T-helper 17 cell (primary cell): ENCODE measurements at regions not wholly inside any gene's neighbourhood (a gene's known extent, or its start where the extent isn't known, plus 50 kb on each side); places are given as distances from the start of the nearest gene placed in this dataset.
"Not testable (repeated sequence)": the region's sequence is repeated elsewhere in the genome, so short reads cannot be mapped to it uniquely, and the experiment has no call there.

Experiments
- ATAC-seq: fragments of 150-1000 bp; cut with Tn5 transposase; 2 replicates; pipeline ENCODE4 v1.10.0; 2021; ENCODE audit warnings: mild to moderate bottlenecking, moderate library complexity
- DNase-seq, 3 donors: peaks; one replicate each; pipeline versions ENCODE4 v3.0.0 to v3.0.0-alpha.2; 2020 to 2021
- H3K9me3 ChIP-seq: one replicate; pipeline ENCODE4 v1.7.0; 2013; ENCODE audit warnings: low read length, mild to moderate bottlenecking; ENCODE audit not compliant: control insufficient read depth, poor library complexity, severe bottlenecking
- H3K27ac Mint-ChIP-seq: one replicate; pipeline ENCODE4 v1.8.0; 2022; ENCODE audit warnings: mild to moderate bottlenecking, moderate library complexity, mixed read lengths
- H3K27me3 Mint-ChIP-seq: one replicate; pipeline ENCODE4 v1.8.0; 2022; ENCODE audit warnings: mixed read lengths
- H3K36me3 Mint-ChIP-seq: one replicate; pipeline ENCODE4 v1.8.0; 2022; ENCODE audit warnings: low read depth, mixed read lengths
- H3K4me1 Mint-ChIP-seq: one replicate; pipeline ENCODE4 v1.8.0; 2022; ENCODE audit warnings: mild to moderate bottlenecking, mixed read lengths
- H3K4me3 Mint-ChIP-seq: one replicate; pipeline ENCODE4 v1.8.0; 2022; ENCODE audit warnings: mild to moderate bottlenecking, moderate library complexity, mixed read lengths

DNA sequence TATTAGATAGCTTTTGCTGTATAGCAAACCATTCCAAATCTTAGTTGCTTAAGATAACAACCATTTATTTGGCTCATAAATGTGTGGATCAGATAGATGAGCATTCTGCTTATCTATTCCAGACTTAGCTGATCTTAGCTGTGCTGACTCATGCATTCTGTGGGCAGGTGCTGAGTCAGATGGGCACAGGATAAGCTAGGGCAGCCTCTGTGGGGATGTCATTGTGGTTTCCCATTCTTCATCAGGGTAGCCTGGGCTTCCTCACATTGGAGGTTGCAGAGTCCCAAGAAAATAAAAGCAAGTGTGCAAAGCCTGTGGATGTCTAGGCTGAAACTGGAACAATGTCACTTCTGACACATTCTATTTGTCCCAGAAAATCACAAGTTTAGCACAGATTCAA lies 917.0 kb downstream of the TYW1 start:
- Mint-ChIP-seq H3K4me1 (no peaks in the 10 kb centered on the region), H3K36me3 (no peaks in the 10 kb centered on the region), H3K27ac (no peak overlapping the region), H3K4me3 (no peak overlapping the region), H3K27me3 (no peaks in the 10 kb centered on the region)
- DNase-seq (no peak), ATAC-seq (no peak)
- H3K9me3 ChIP-seq = no peaks in the 10 kb centered on the region

DNA sequence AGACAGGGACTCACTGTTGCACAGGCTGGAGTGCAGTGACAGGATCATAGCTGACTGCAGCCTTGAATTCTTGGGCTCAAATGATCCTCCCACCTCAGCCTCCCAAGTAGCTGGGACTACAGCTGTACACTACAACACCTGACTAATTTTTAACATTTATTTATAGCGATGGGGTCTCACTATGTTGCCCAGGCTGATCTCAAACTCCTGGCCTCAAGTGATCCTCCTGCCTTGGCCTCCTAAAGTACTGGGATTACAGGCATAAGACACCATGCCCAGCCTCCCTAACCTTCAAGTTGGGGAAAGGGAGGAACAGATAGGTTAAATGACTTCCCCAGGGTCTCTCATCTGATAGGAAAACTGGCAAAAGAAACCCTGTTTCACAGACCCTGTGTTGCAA lies 919.5 kb downstream of the TYW1 start:
- not testable (repeated sequence) for H3K36me3 Mint-ChIP-seq, H3K4me1 Mint-ChIP-seq, H3K27me3 Mint-ChIP-seq, H3K27ac Mint-ChIP-seq, H3K9me3 ChIP-seq, DNase-seq, ATAC-seq, H3K4me3 Mint-ChIP-seq

DNA sequence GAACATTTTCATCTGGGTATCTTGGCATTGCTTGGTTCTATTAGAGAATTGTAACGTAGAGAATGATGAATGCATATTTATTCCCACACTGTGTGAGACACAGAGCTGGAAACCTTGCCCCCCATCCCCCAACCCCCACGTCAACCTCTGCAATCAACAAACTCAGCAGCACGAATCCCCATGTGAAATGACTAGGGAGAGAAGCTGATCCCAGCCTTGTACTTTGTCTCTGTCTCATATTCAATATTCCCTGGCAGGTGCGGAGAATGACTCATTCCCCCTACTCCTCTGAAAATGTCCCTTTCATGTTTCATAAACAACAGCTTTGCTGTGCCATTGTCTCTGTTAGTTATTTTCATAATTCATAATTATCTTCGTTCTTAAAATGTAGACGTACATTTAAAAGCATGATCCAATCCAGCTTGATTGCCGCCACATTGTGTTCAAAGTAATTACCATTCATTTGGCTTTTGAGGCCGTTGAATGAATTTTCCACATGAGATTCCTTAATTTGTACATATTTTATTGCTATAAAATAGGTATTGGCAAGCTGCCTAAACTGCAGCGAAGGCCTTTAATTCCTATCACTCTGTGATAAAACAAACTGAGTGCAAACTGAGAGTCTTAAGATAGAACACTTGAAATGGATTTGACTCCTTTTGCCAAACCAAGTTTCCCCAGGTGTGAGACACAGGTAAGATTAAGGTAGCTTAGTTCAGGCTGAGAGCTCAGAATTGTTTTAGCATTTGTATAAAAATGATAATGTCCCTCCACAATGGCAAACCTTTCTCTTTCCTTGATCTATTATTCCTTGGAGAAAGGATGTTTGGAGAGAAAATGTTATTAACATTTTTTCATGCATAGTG lies 920.2 kb downstream of the TYW1 start:
- DNase-seq (no peak), ATAC-seq (no peak)
- Mint-ChIP-seq H3K27me3 (no peaks in the 10 kb centered on the region), H3K4me1 (no peaks in the 10 kb centered on the region), H3K27ac (no peak overlapping the region), H3K36me3 (no peaks in the 10 kb centered on the region), H3K4me3 (no peak overlapping the region)
- no peaks in the 10 kb centered on the region for H3K9me3 ChIP-seq

- DNase-seq (no peak), ATAC-seq (no peak)
- Mint-ChIP-seq H3K36me3 (no peaks in the 10 kb centered on the region), H3K4me3 (no peak overlapping the region), H3K27me3 (no peaks in the 10 kb centered on the region), H3K27ac (no peak overlapping the region), H3K4me1 (no peaks in the 10 kb centered on the region)
- no peaks in the 10 kb centered on the region for H3K9me3 ChIP-seq
Observed at GRCh38 chr7:67917437-67917755, 920.8 kb downstream of the TYW1 start.

DNA sequence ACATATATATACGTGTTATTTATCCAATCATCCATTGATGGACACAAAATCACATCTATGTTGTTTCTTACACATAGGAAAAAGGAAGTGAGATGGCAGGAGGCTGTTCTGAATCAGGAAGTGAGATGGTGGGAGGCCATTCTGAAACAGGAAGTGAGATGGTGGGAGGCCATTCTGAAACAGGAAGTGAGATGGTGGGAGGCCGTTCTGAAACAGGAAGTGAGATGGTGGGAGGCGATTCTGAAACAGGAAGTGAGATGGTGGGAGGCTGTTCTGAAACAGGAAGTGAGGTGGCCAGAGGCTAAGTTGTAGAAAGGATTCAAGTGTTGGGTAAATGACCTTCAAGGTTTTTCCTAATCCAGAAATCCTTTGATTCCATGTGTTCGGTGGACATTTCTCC lies 921.5 kb downstream of the TYW1 start:
- no peaks in the 10 kb centered on the region for H3K9me3 ChIP-seq
- Mint-ChIP-seq H3K36me3 (no peaks in the 10 kb centered on the region), H3K27ac (no peak overlapping the region), H3K27me3 (no peaks in the 10 kb centered on the region), H3K4me3 (no peak overlapping the region), H3K4me1 (no peaks in the 10 kb centered on the region)
- DNase-seq = no peak
- ATAC-seq = no peak

- no peaks in the 10 kb centered on the region for H3K27me3 Mint-ChIP-seq
- H3K4me1 Mint-ChIP-seq = no peaks in the 10 kb centered on the region
- DNase-seq (no peak), ATAC-seq (no peak)
- H3K27ac Mint-ChIP-seq = no peak overlapping the region
- H3K4me3 Mint-ChIP-seq = no peak overlapping the region
- no peaks in the 10 kb centered on the region for H3K36me3 Mint-ChIP-seq
- H3K9me3 ChIP-seq = no peaks in the 10 kb centered on the region
Observed at GRCh38 chr7:67923286-67923685, 926.7 kb downstream of the TYW1 start.

- no peak overlapping the region for H3K4me3 Mint-ChIP-seq
- H3K27ac Mint-ChIP-seq = no peak overlapping the region
Observed at GRCh38 chr7:67928141-67928540, 931.5 kb downstream of the TYW1 start.

GRCh38 chr7:67936447-67936846 lies 939.8 kb downstream of the TYW1 start:
- not testable (repeated sequence) for ATAC-seq, H3K27me3 Mint-ChIP-seq, H3K4me1 Mint-ChIP-seq, H3K9me3 ChIP-seq, H3K4me3 Mint-ChIP-seq, DNase-seq, H3K36me3 Mint-ChIP-seq, H3K27ac Mint-ChIP-seq

More at GRCh38 chr7:67928141-67928540, 931.5 kb downstream of the TYW1 start:
- no peaks in the 10 kb centered on the region for H3K9me3 ChIP-seq
- Mint-ChIP-seq H3K4me1 (no peaks in the 10 kb centered on the region), H3K27me3 (no peaks in the 10 kb centered on the region), H3K36me3 (no peaks in the 10 kb centered on the region)
- no peak for ATAC-seq
- no peak for DNase-seq

- no peaks in the 10 kb centered on the region for H3K27me3 Mint-ChIP-seq
- H3K36me3 Mint-ChIP-seq = no peaks in the 10 kb centered on the region
- no peaks in the 10 kb centered on the region for H3K9me3 ChIP-seq
- no peak for DNase-seq
- no peaks in the 10 kb centered on the region for H3K4me1 Mint-ChIP-seq
- H3K27ac Mint-ChIP-seq = no peak overlapping the region
- no peak for ATAC-seq
- H3K4me3 Mint-ChIP-seq = no peak overlapping the region
Observed at GRCh38 chr7:67940400-67940799, 943.8 kb downstream of the TYW1 start.

DNA sequence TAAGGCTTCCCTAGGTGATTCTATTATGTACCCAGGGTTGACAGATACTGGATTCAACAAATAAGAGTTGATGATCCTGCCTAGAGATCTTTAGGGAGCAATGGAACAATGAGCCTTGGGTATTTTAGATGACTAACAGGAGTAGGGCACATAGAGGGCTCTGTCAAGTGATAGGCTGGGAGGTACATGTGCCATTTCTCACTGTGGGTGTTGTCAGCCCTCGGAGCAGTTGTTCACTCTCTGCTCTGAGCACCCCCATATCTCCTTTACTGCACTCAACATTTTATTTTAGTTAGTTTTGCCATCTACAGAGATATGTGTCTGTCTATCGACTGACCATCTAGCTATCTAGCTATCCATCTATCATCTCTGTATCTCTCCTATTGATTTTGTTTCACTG lies 950.6 kb downstream of the TYW1 start:
- H3K4me3 Mint-ChIP-seq = no peak overlapping the region
- no peak for ATAC-seq
- H3K4me1 Mint-ChIP-seq = no peaks in the 10 kb centered on the region

GRCh38 chr7:67947646-67948045 lies 951.0 kb downstream of the TYW1 start:
- no peaks in the 10 kb centered on the region for H3K36me3 Mint-ChIP-seq

More for the DNA sequence above, 950.6 kb downstream of the TYW1 start:
- DNase-seq = no peak
- no peak overlapping the region for H3K27ac Mint-ChIP-seq
- H3K9me3 ChIP-seq = no peaks in the 10 kb centered on the region
- H3K27me3 Mint-ChIP-seq = no peaks in the 10 kb centered on the region
- no peaks in the 10 kb centered on the region for H3K36me3 Mint-ChIP-seq

DNA sequence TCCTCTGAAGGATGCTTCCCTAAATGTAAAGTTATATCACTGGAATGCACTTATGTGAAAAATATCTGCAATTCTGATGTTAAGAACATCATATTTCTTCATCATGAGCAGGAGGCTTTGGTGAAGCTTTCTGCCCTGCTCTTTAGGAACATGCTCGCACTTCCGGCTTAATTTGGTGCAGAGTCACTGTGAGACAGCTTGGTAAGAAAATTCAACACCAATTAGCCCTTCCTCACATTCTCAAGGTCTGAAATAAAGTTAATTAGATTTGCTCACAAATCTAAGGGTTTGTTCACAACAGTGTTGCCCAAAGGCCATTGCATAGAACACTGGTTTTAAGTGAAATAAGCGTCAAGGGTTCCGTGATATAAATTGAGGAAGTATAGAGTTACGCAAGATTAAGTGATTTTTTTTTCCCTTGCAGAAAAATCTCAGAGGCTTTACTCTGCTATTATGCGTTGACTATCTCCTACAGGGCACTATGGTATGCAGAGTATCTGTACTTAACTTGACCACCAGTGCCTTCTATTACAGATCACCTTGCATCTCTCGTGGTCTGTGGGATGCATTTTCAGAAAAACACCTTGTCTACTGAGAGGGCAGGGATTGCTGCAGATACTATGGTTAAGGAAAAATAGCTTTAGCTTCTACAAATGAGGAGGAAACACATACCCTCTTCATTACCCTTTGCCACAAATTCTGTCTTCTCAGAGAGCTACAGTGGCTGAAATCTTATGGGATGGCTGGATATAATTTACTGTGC lies 953.9 kb downstream of the TYW1 start:
- H3K27ac Mint-ChIP-seq = no peak overlapping the region
- DNase-seq (no peak), ATAC-seq (no peak)
- no peaks in the 10 kb centered on the region for H3K4me1 Mint-ChIP-seq
- no peaks in the 10 kb centered on the region for H3K36me3 Mint-ChIP-seq
- H3K4me3 Mint-ChIP-seq = no peak overlapping the region
- no peaks in the 10 kb centered on the region for H3K27me3 Mint-ChIP-seq
- H3K9me3 ChIP-seq = no peaks in the 10 kb centered on the region

More at GRCh38 chr7:67947646-67948045, 951.0 kb downstream of the TYW1 start:
- no peak overlapping the region for H3K4me3 Mint-ChIP-seq
- H3K4me1 Mint-ChIP-seq = no peaks in the 10 kb centered on the region
- H3K9me3 ChIP-seq = no peaks in the 10 kb centered on the region
- ATAC-seq (no peak), DNase-seq (no peak)
- H3K27me3 Mint-ChIP-seq = no peaks in the 10 kb centered on the region
- no peak overlapping the region for H3K27ac Mint-ChIP-seq

- H3K4me1 Mint-ChIP-seq = no peaks in the 10 kb centered on the region
- no peaks in the 10 kb centered on the region for H3K27me3 Mint-ChIP-seq
- DNase-seq = no peak
- ATAC-seq = no peak
- H3K4me3 Mint-ChIP-seq = no peak overlapping the region
- no peaks in the 10 kb centered on the region for H3K9me3 ChIP-seq
- no peaks in the 10 kb centered on the region for H3K36me3 Mint-ChIP-seq
- no peak overlapping the region for H3K27ac Mint-ChIP-seq
Observed at GRCh38 chr7:67955061-67955460, 958.4 kb downstream of the TYW1 start.

GRCh38 chr7:67962863-67963262 lies 966.2 kb downstream of the TYW1 start:
- no peak for ATAC-seq
- Mint-ChIP-seq H3K36me3 (no peaks in the 10 kb centered on the region), H3K27me3 (no peaks in the 10 kb centered on the region), H3K27ac (no peak overlapping the region), H3K4me3 (no peak overlapping the region), H3K4me1 (no peaks in the 10 kb centered on the region)
- H3K9me3 ChIP-seq = no peaks in the 10 kb centered on the region
- DNase-seq = no peak
